SK-N-MC (cell line): ENCODE measurements at regions not wholly inside any gene's neighbourhood (a gene's known extent, or its start where the extent isn't known, plus 50 kb on each side); places are given as distances from the start of the nearest gene placed in this dataset.

Source experiments
- EZH2 ChIP-seq: fragments of 200-600 bp; sonication (generic); IDR thresholded peaks from one replicate; pipeline ENCODE4 v1.6.1; 2017; ENCODE audit warnings: antibody characterized with exemption
- POLR2AphosphoS5 ChIP-seq: IDR thresholded peaks from 2 replicates; pipeline ENCODE4 v1.6.1; 2012; ENCODE audit warnings: mild to moderate bottlenecking, low read depth, low read length, borderline replicate concordance

- TF ChIP-seq POLR2AphosphoS5 (no peak), EZH2 (no peak)
Measured at GRCh38 chr6:133609415-133610226, 279.3 kb upstream of the TCF21 start.
